NB4 (cell line): ENCODE measurements at regions not wholly inside any gene's neighbourhood (a gene's known extent, or its start where the extent isn't known, plus 50 kb on each side); places are given as distances from the start of the nearest gene placed in this dataset.

ENCODE experiments used
- CTCF ChIP-seq: IDR thresholded peaks from one replicate; pipeline ENCODE4 v1.5.1; 2012; ENCODE audit warnings: low read depth, low read length
- MYC ChIP-seq: IDR thresholded peaks from 2 replicates; pipeline ENCODE4 v1.6.1; 2011; ENCODE audit warnings: low read depth, low read length
- POLR2A ChIP-seq: IDR thresholded peaks from 2 replicates; pipeline ENCODE4 v1.6.1; 2011; ENCODE audit warnings: mild to moderate bottlenecking; ENCODE audit not compliant: insufficient read length; ENCODE audit errors: extremely low read depth

- TF ChIP-seq CTCF (no peak), POLR2A (no peak), MYC (no peak)
Measured at GRCh38 chr2:96438589-96438988, 66.6 kb downstream of the NEURL3 start.
